ENCODE measurements at regions not wholly inside any gene's neighbourhood (a gene's known extent, or its start where the extent isn't known, plus 50 kb on each side); places are given as distances from the start of the nearest gene placed in this dataset.

DNA sequence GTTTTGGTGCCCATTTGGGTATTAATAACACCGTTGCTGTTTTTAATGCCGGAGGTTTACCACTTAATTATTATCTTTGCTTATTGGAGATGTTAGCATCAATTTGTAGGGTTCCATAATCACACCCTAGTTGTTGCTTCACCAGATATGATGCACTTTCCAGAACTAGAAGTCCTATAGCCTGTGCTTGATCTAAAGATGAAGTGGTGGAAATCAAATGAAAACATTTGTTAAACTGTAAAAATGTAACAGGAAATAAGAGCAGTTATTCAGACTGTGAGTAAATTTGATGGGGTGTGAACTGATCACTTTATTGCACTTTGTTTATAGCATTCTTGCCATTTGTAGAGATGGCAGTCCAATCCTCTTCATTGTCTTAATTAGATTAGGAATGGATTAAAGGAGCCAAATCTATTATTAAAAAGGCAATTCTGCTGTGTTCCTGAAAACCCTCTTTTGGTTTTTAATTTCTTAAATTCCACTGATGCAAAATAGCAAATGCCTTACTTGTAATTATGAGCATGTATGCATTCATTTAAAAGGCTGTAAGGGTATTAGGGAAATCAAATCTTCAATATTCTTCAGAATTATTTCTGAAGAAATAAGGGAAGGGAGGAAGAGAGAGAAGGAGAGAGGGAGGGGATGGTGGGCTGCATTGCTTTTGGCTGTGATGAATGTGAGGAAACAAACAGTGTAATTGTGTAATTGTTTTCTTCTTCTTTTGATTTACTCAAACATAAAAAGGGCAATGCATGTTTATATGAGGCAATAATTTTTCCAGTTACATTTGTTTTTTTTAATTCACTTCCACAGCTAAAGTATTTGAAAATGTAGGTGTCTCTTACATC, 675.2 kb upstream of the WWC1 start:
- DNase-seq = no peak

DNA sequence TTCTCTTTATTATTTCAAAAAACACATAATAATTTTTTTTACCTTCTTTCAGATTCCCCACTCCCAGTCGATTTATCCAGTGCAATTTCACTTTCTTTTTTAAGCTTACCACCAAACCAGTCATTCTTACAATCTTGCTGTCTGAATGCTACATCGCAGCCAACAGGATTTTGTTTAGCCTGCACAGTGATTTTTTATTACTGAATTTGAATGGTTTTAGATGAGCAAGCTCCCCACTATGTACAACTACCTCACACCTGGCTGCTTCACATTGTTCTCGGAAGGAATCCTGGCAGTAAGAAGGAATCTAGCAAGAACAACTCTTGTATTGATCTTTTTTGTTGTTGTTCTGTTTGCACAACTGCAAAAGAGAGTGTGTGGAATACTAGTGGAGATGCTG, 668.1 kb upstream of the WWC1 start:
- DNase-seq = no peak

DNA sequence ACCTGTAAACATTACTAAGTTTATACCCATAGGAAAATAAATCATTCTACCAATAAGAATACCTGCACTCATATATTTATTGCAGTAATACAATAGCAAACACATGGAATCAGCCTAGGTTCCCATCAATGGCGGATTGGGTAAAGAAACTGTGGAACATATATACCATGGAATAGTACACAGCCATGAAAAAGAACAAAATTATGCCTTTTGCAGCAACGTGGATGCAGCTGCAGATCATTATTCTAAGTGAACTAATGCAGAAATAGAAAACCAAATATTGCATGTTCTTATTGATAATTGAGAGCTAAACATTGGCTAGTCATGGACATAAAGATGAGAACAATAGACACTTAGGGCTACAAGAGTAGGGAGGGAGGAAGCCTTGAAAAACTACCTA, 667.4 kb upstream of the WWC1 start:
- no peak for DNase-seq

DNA sequence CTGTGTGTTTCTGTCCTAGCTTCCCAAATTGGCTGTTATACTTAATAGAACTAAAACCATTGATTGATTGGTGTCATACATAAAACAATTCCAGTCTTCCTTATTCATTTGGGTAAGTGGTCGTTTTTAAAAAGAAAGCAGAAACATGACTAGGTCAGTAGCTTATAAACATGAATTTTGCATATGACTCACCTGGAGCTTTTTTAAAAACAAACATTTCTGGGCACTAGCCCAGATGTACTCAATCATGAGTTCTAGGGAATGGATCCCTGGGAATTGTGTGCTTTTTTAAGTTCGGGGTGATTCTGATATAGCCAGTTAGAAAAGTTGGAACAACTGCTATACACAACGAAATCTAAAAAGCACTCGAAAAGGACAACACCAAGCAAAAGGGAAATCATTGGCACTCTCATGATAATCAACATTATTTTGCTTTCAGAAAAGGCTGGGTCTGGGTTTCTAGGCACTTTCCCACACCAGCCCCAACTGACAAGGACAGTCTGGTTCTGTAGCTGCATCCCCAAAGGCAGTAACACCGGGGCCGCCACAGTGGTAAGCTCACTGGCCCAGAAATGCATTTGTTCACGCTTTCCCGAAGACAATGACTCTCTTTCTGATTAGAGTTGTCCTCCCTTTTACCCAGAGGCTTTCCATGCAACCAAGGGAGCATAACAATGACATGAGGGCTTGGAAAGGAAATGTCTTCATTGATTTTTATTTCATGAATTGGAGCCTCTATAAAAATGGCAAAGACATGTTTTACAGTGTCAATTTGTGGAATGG, 664.9 kb upstream of the WWC1 start:
- no peak for DNase-seq

DNA sequence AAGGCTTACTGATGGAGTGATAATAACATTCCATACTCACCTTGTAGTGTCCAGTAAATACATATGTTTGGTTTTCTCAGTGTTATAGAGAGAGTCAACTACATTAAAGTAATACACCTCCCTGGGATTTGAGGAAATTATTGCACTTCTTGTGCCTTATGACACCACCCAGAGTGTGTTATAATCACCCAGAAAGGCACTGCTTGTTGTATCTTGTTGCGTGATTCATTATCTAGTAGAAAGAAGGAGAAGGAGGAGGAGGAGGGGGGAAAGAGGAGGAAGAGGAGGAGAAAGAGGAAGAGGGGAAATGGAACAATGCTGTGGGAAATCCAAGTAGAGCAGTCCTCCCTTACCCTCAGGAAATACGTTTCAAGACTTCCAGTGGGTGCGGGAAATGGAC, 661.8 kb upstream of the WWC1 start:
- DNase-seq = no peak

DNA sequence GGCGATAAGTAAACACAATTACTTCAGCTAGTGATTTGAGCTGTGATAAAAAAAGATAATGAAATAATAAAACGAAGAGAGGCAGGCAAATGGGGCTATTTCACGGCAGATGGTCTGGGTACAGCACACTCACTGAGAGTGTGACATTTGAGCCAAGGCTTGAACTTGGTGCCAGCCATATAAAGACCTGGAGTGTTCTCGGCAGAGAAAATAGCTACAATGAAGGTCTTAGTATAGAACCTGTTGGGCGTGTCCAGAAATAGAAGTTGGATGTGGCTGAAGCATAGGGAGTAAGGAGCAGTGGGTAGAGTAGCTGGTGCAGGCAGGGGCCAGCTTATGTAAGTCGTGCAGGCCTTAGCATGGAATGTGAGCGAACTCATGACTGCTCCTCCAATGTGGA, 660.3 kb upstream of the WWC1 start:
- DNase-seq = no peak

DNA sequence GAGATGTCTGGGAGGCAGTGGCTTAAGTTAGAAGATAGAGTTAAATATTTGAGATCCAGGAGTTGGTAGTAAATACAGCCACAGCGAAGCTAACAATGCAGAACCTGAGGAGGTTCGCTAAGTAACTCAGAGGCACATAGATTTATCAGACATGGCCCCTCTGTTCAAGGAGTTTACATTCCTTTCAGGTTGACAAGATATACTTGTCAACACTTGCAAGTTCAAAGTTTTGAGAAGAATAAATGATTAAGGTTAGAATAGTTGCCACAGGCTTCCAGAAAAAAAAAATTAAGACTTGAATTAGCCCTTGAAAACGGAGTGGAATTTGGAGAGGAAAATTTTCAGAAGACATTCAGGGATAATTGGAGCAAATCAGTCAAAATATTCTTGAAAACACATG, 658.3 kb upstream of the WWC1 start:
- no peak for DNase-seq

DNA sequence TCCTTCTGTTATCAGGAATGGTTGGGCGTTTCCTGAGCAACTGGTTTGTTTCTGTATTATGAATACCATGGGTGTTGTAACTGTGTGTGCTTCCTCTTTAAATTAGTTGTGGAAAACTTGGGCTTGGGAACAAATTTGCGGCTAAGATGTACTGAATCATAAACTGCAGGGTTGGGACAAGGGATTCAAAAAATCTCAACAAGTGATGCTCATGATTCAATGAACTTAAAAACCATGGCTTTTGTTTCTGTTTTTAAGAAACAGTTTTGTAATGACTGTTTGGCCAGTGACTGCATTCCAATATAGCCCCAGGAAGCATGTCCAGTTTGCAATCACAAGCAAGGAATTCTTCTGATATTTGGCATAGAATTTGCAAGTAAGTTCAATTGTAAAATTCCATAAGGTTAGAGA, 657.5 kb upstream of the WWC1 start:
- DNase-seq = no peak

DNA sequence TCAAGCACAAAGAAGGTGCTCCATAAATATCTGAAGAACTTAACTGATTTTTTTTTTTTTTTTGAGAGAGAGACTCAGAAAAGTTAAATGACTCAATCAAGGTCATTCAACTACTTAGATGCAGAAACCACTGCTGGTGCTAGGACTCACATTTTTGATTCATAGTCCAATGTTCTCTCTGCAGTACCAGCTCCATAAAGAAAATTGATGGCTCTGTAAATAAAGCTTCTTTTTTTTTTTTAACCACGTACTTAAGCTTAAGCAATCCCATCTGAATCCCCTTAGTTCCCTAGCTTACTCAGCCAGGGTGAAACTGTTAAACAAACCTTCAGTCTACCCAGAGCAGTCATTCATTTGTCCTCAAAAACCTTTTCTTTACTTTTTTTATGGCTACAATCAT, 657.0 kb upstream of the WWC1 start:
- DNase-seq = no peak

DNA sequence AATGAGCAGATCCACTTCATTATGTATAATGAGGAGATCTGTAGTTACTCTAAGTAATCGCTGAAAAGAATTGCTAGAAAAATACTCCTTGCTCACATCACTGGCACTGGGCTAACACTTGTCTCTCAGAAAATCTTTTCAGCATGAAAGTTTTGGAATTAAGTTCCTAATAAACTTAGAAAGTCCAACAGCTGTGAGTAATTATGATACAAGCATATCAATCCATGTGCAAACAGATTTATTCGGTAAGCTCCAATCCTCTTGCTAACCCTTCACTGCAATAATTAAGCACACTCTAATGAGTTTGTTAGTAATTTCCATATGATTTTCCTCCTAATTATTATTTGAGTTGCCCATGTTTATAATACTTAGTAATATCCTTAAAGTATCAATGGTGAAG, 652.6 kb upstream of the WWC1 start:
- no peak for DNase-seq

DNA sequence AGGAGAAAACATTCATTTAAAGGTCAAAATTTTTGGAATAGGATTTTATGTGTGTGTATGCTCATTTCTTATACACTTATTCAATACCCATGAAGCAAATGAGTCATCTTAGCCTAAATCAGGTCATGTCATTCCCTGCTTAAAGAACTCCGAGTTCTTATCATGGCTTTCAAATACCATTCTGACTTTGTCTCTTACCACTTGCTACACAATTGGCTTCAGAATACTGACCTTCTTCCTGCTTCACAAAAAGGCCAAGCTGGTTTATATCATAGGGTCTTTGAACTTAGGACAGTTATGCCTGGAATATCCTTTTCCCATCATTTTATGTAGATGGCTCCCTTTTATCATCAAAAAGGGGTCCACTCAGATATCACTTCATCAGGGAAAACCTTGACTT, 652.2 kb upstream of the WWC1 start:
- DNase-seq = no peak

DNA sequence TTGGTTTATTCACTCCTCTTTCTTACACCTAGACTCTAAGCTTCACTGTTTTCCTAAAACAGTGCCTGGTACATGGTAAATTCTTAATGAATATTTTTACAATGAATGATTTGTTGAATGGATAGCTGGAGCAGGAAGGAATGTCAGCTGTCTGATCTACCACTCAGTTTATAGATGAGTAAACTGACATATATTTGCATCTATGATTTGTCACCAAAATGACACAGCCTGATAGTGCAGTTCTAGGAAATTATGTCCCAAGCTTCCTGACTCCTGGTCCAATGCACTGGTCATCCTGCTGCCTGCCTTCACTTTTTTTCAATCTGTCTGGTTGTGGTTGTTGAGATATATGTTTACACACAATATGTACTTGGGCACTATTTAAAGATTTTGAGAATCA, 651.7 kb upstream of the WWC1 start:
- DNase-seq = no peak

DNA sequence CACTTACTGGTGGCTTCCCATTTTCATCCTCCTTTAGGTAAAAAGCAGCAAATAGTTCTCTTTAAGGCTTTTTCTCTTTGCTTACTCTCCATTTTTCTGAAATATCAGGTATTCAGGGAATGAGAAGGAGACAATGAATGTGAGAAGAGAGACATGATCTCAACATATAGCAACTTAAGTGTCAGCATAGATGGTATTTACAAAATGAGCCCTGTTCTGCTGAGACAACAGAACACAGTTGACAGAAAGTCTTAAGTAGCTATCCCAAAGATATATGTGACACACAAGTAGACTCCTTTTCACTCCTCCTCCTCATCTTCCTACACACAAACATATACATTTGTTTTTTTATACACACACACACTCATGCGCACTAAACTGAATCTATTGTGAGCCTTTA, 649.3 kb upstream of the WWC1 start:
- no peak for DNase-seq

DNA sequence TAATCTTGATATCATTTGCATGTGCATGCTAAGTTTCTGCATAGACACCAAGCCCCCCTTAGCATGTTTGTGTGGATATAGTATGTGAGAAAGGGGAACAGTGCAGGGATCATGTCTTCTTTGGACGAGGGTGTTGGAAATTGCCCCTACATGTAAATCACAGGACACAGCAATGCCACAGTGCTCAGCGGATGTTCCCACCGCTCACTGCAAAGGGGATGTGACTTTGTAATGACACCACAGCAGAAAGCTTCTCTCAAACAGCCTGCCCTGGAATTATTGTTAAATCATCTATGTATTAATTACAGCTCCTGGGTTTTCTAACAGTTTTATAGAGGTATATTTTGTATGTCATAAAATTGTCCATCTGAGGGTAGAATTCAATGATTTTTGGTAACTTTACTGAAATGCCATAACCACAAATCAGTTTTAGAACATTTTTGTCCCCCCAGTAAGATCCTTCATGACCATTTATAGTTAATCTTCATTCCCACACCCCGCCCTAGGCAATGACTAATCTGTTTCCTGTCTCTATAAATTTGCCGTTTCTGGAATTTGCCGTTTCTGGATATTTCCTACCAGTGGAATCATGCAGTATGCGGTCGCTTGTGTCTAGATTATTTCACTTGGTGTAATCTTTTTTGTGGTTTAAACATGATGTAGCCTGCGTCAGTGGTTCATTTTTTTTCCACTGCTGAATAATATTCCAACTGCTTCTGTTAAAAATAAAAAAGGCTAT, 648.5 kb upstream of the WWC1 start:
- DNase-seq = no peak

DNA sequence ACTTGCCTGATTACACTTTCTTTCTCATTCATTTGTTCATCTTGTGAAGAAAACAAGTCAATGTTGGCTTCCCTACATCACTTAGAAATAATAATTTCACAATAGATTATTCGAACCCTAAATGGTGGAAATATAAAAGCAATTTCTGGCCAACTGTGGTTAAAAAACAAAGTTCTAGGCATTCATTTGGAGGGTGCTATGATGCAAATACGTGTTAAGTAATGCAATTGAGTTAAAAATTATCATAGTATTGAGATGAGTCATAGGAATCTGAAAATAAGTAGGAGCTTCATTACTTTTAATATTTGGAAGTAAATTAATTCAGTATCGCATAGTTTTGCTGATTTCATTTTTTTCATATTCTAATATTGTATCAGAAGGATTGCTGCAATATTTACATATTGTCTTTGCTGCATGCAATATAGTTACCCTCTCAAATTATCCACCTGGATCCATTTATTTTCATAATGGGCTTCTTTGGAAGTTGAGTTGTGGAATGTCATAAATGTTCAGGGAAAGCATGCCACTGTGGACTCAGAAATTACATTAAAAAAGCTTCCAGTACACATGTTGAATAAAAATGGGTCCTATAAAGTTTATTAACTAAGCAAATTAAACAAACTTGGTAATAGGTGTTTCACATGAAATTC, 647.7 kb upstream of the WWC1 start:
- DNase-seq = no peak

DNA sequence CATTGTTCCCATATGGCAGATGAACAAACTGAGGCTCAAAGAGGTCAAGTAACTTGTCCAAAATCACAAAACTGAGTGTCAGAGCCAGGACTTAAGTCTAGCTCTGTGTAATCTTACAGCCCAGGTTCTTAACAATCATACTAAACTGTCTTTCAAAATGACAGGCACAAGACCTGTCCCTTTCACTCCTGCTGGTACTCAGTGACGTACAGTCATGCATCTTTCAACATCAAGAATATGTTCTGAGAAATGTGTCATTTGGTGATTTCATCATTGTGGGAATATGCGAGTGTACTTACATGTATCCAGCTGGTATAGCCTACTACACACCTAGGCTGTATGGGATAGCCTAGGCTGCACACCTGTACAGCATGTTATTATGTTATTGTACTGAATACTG, 646.8 kb upstream of the WWC1 start:
- no peak for DNase-seq

DNA sequence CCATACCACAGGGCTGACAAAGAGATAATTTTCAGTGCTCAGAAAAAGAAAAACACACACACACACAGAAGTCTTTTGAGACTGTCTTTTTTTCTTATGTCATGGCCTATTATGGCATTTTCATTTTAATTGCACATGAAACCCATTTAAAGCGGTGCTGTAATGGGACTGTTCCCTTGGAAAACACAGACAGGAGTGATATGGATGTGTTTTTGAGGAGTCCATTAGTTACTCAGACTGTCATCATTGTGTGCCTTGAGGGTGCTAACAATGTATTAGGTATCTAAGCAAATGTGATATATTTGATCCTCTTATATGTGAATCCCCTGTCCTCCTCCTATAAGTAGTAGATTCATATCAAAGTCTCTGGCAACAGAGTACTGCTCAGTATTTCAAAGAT, 642.0 kb upstream of the WWC1 start:
- DNase-seq = no peak

DNA sequence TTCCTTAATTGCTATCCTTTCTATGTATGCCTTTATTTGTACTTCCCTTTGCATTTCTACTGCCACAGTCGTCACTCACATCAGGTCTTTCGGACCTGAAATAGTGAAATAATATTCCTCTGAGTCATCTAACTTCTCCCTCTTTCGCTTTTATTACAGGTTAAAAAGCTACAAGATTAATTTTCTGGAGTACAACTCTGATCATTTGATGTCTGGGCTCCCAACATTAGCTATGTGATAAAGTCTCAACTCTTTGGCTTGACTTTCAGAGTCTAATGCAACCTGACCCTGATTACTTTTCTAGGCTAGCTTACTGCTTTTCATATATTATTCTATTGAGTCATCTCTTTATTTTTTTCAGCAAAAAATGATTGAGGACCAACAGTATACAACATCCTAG, 638.8 kb upstream of the WWC1 start:
- no peak for DNase-seq

DNA sequence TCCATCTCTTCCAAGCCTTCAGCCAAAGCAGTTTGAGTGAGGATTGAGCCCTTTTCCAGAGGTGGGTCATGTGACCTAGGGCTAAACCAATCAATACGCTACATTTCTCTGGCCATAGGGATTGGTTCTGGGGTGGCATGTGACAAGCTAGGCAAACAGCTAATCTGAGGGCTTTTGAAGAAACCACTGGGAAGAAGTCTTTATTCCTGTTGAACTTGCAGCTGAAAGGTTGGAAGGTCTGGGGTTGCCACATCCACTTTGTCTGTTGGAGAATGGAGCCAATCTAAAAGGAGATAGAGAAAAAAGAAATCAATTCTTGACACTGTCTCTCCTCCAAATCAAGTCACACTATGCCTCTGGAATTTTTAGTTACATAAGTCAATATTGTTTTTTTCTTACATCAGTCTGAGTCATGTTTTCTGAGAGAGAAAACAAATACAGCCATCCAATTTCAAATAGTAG, 637.8 kb upstream of the WWC1 start:
- no peak for DNase-seq

DNA sequence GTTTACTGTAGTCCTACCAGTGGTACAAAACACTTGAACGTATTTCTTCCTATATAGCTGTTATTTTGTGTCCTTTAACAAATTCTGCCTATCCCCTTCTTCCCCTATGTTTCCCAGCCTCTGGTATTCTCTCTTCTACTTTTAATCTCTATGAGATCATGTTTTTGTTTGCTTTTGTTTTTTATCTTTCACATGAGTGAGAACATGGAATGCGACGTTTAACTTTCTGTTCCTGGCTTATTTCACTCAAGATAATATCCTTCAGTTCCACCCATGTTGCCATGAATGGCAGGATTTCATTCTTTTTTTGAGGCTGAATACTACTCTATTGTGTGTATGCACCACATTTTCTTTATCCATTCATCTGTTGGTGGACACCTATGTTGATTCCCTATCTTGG, 634.4 kb upstream of the WWC1 start:
- DNase-seq = no peak

DNA sequence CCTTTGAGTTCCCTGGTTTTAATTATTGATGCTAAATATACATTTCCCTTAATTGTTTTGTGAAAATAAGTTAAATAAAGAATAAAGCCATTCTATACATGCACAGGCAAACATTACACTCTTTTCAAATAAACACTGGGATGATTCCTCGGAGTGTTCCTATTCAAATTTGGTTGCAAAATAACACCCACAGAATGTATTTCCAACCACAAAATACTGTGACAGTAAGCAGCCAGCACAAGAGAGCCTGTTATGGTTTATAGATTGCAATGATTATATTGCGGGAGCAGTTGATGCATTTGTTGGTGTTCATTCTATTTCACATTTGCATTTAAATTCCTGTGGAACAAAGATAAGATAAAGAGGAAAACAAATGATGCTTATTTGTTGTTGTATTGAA, 632.6 kb upstream of the WWC1 start:
- DNase-seq = no peak

DNA sequence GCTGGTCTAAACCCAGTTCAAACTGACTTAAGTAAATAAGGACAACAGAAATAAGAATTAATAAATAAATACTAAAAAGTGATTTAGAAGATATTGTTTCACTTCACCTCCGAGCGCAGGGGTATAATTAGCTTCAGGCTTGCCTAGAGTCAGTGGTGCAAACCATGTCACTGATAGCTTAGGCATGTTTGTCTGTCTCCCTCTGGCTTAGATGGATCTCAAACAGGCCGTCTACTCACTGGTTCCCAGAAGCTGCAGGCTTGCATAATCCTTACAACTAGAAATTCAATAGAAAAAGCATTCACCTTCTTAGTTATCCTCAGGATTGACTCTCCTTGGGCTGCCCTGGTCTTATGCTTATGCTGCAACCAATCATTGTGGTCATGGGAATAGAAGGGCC, 629.8 kb upstream of the WWC1 start:
- no peak for DNase-seq

DNA sequence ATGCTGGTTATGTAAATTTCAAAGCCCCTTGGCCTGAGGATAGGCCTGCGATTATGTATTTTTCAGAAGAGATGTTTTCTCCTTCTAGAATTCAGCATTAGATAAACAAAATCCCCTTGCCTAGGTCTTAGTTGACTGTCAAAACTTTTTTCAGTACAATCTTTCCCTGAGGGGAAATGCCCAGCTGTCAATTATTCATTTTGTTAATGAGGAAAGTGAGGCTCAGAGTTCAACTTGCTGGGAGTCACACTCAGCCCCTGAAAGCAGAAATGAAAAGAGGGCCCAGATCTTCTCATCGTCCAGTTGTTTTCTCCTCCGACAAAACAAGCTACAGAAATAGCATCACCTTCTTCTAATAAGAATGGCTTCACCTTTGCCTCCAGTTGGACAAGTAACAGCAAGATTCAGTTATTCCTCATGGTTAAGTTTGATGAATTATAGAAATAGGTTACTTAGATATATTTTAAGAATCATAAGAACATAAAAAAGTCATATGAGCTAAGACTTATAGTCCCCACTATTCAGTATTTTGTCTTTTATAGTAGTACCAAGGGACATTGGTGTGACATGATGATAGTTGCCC, 627.1 kb upstream of the WWC1 start:
- no peak for DNase-seq
